GM18870 (cell line): ENCODE measurements at regions not wholly inside any gene's neighbourhood (a gene's known extent, or its start where the extent isn't known, plus 50 kb on each side); places are given as distances from the start of the nearest gene placed in this dataset.
"Not testable (repeated sequence)": the region's sequence is repeated elsewhere in the genome, so short reads cannot be mapped to it uniquely, and the experiment has no call there.

Experiments used
- ATAC-seq: cut with Tn5 transposase; IDR thresholded peaks from one replicate; pipeline ENCODE4 v1.9.1; 2021; ENCODE audit warnings: moderate library complexity; ENCODE audit not compliant: unreplicated experiment

GRCh38 chr1:168490306-168490705, 53.5 kb downstream of the XCL2 start:
- ATAC-seq = no peak

GRCh38 chr1:168488138-168488537, 55.7 kb downstream of the XCL2 start:
- ATAC-seq = no peak

- not testable (repeated sequence) for ATAC-seq
Measured at GRCh38 chr1:168486820-168487219, 57.0 kb downstream of the XCL2 start.

- no peak for ATAC-seq
Measured at GRCh38 chr1:168485048-168485447, 58.7 kb downstream of the XCL2 start.

GRCh38 chr1:168484083-168484482, 59.7 kb downstream of the XCL2 start:
- ATAC-seq = no peak

GRCh38 chr1:168483539-168483938, 60.3 kb downstream of the XCL2 start:
- no peak for ATAC-seq

GRCh38 chr1:168482106-168482505, 61.7 kb downstream of the XCL2 start:
- no peak for ATAC-seq

- no peak for ATAC-seq
Measured at GRCh38 chr1:168481586-168481985, 62.2 kb downstream of the XCL2 start.

- no peak for ATAC-seq
Measured at GRCh38 chr1:168480997-168481396, 62.8 kb downstream of the XCL2 start.

GRCh38 chr1:168477792-168478191, 66.0 kb downstream of the XCL2 start:
- ATAC-seq = no peak

- ATAC-seq = no peak
Measured at GRCh38 chr1:168476588-168477385, 67.0 kb downstream of the XCL2 start.

- no peak for ATAC-seq
Measured at GRCh38 chr1:168474322-168474721, 69.5 kb downstream of the XCL2 start.

GRCh38 chr1:168473126-168473525, 70.7 kb downstream of the XCL2 start:
- no peak for ATAC-seq

- no peak for ATAC-seq
Measured at GRCh38 chr1:168472223-168472622, 71.6 kb downstream of the XCL2 start.

GRCh38 chr1:168470901-168471431, 72.8 kb downstream of the XCL2 start:
- no peak for ATAC-seq

- ATAC-seq = no peak
Measured at GRCh38 chr1:168469690-168470089, 74.1 kb downstream of the XCL2 start.

- no peak for ATAC-seq
Measured at GRCh38 chr1:168468822-168469221, 75.0 kb downstream of the XCL2 start.

- ATAC-seq = no peak
Measured at GRCh38 chr1:168468042-168468809, 75.6 kb downstream of the XCL2 start.

- no peak for ATAC-seq
Measured at GRCh38 chr1:168467452-168467851, 76.3 kb downstream of the XCL2 start.

GRCh38 chr1:168466714-168467131, 77.1 kb downstream of the XCL2 start:
- ATAC-seq = peak; percentile 42

- ATAC-seq = peak; percentile 49
Measured at GRCh38 chr1:168466092-168466713, 77.6 kb downstream of the XCL2 start.
